Muscle of leg (tissue), 3 donors: ENCODE measurements at regions not wholly inside any gene's neighbourhood (a gene's known extent, or its start where the extent isn't known, plus 50 kb on each side); places are given as distances from the start of the nearest gene placed in this dataset.
"Not testable (repeated sequence)": the region's sequence is repeated elsewhere in the genome, so short reads cannot be mapped to it uniquely, and the experiment has no call there.

Source experiments
- DNase-seq: peaks from one replicate; pipeline ENCODE4 v3.0.0; 2013
- H3K27ac ChIP-seq: one replicate; pipeline ENCODE4 v1.5.1; 2013; ENCODE audit warnings: mild to moderate bottlenecking, low read length, control low read depth
- H3K27me3 ChIP-seq: one replicate; pipeline ENCODE4 v1.6.1; 2013; ENCODE audit warnings: low read length; ENCODE audit not compliant: control insufficient read depth, insufficient read depth
- H3K36me3 ChIP-seq: one replicate; pipeline ENCODE4 v1.6.1; 2013; ENCODE audit warnings: low read length; ENCODE audit not compliant: control insufficient read depth, insufficient read depth
- H3K4me1 ChIP-seq: one replicate; pipeline ENCODE4 v1.6.1; 2013; ENCODE audit warnings: low read length; ENCODE audit not compliant: control insufficient read depth, insufficient read depth
- H3K4me3 ChIP-seq: one replicate; pipeline ENCODE4 v1.5.1; 2013; ENCODE audit warnings: low read length, control low read depth
- H3K9me3 ChIP-seq: replicated peaks from 2 replicates; pipeline ENCODE4 v1.6.1; 2013; ENCODE audit warnings: low read depth, low read length; ENCODE audit not compliant: control insufficient read depth
- WGBS: methylation state at CpG from one replicate; pipeline ENCODE4 v1.1.5; 2013; ENCODE audit warnings: missing lambda C conversion rate; ENCODE audit not compliant: insufficient coverage; 5-methylcytosine and 5-hydroxymethylcytosine counted together

- WGBS, result no CpG with 5 or more reads among the region's 2 CpGs
- H3K27ac ChIP-seq, result no peak overlapping the region
These were observed 418.6 kb upstream of the DIPK2B start for GRCh38 chrX:45619290-45619689.

GRCh38 chrX:45615591-45615990 is 414.9 kb upstream of the DIPK2B start:
- not testable (repeated sequence) for DNase-seq, H3K4me1 ChIP-seq, H3K9me3 ChIP-seq, H3K4me3 ChIP-seq, H3K27ac ChIP-seq, H3K27me3 ChIP-seq, H3K36me3 ChIP-seq
- 93% methylated on average over 6 of the region's 8 CpGs for WGBS

More at GRCh38 chrX:45619290-45619689, 418.6 kb upstream of the DIPK2B start:
- Histone ChIP-seq H3K36me3 (no peaks in the 10 kb centered on the region), H3K4me3 (no peak overlapping the region), H3K9me3 (no peaks in the 10 kb centered on the region), H3K27me3 (no peaks in the 10 kb centered on the region), H3K4me1 (no peaks in the 10 kb centered on the region)
- no peak for DNase-seq

- H3K9me3 ChIP-seq, result peaks cover 11% of the 10 kb centered on the region
- no CpG with 5 or more reads among the region's 2 CpGs for WGBS
- H3K4me3 ChIP-seq, result no peak overlapping the region
- no peak overlapping the region for H3K27ac ChIP-seq
- DNase-seq, result no peak
- H3K27me3 ChIP-seq, result no peaks in the 10 kb centered on the region
- H3K36me3 ChIP-seq, result no peaks in the 10 kb centered on the region
- no peaks in the 10 kb centered on the region for H3K4me1 ChIP-seq
These were observed 414.2 kb upstream of the DIPK2B start for GRCh38 chrX:45614853-45615252.

GRCh38 chrX:45602151-45602550 is 401.5 kb upstream of the DIPK2B start:
- H3K27ac ChIP-seq, result no peak overlapping the region
- WGBS, result no CpG with 5 or more reads among the region's 2 CpGs

GRCh38 chrX:45601052-45601451 is 400.4 kb upstream of the DIPK2B start:
- H3K36me3 ChIP-seq, result no peaks in the 10 kb centered on the region
- H3K4me3 ChIP-seq, result no peak overlapping the region
- no peaks in the 10 kb centered on the region for H3K4me1 ChIP-seq
- 56% methylated on average over 4 of the region's 5 CpGs for WGBS
- no peak for DNase-seq
- peaks cover 4% of the 10 kb centered on the region for H3K9me3 ChIP-seq
- peaks cover 6% of the 10 kb centered on the region for H3K27me3 ChIP-seq
- no peak overlapping the region for H3K27ac ChIP-seq

More at GRCh38 chrX:45602151-45602550, 401.5 kb upstream of the DIPK2B start:
- DNase-seq, result no peak
- Histone ChIP-seq H3K4me3 (no peak overlapping the region), H3K9me3 (peaks cover 4% of the 10 kb centered on the region), H3K36me3 (no peaks in the 10 kb centered on the region), H3K4me1 (no peaks in the 10 kb centered on the region), H3K27me3 (peaks cover 6% of the 10 kb centered on the region)

GRCh38 chrX:45598861-45599260 is 398.2 kb upstream of the DIPK2B start:
- H3K27ac ChIP-seq, result no peak overlapping the region
- no peak overlapping the region for H3K4me3 ChIP-seq
- 49% methylated on average over 2 of the region's 3 CpGs for WGBS
- no peaks in the 10 kb centered on the region for H3K4me1 ChIP-seq
- H3K9me3 ChIP-seq, result no peaks in the 10 kb centered on the region
- peaks cover 4% of the 10 kb centered on the region for H3K27me3 ChIP-seq
- H3K36me3 ChIP-seq, result no peaks in the 10 kb centered on the region
- no peak for DNase-seq

- no peak overlapping the region for H3K4me3 ChIP-seq
- H3K4me1 ChIP-seq, result no peaks in the 10 kb centered on the region
- peaks cover 7% of the 10 kb centered on the region for H3K27me3 ChIP-seq
- peak; percentile 1 for DNase-seq
- H3K27ac ChIP-seq, result no peak overlapping the region
- WGBS, result no CpG with 5 or more reads among the region's 2 CpGs
- no peaks in the 10 kb centered on the region for H3K36me3 ChIP-seq
- H3K9me3 ChIP-seq, result no peaks in the 10 kb centered on the region
These were observed 395.6 kb upstream of the DIPK2B start for GRCh38 chrX:45596188-45596808.

- Histone ChIP-seq H3K9me3 (no peaks in the 10 kb centered on the region), H3K27ac (no peak overlapping the region), H3K36me3 (no peaks in the 10 kb centered on the region), H3K27me3 (peaks cover 4% of the 10 kb centered on the region), H3K4me1 (no peaks in the 10 kb centered on the region), H3K4me3 (no peak overlapping the region)
- no CpG with 5 or more reads among the region's 3 CpGs for WGBS
- no peak for DNase-seq
These were observed 391.4 kb upstream of the DIPK2B start for GRCh38 chrX:45592101-45592500.

- no peak for DNase-seq
- WGBS, result 100% methylated on average over 1 of the region's 2 CpGs
- Histone ChIP-seq H3K27me3 (peaks cover 4% of the 10 kb centered on the region), H3K4me1 (no peaks in the 10 kb centered on the region), H3K36me3 (no peaks in the 10 kb centered on the region), H3K27ac (no peak overlapping the region), H3K9me3 (no peaks in the 10 kb centered on the region), H3K4me3 (no peak overlapping the region)
These were observed 391.0 kb upstream of the DIPK2B start for GRCh38 chrX:45591650-45592049.

- Histone ChIP-seq H3K4me1 (no peaks in the 10 kb centered on the region), H3K36me3 (no peaks in the 10 kb centered on the region), H3K4me3 (no peak overlapping the region), H3K27me3 (peaks cover 2% of the 10 kb centered on the region), H3K9me3 (peaks cover 4% of the 10 kb centered on the region), H3K27ac (no peak overlapping the region)
- no peak for DNase-seq
- no CpG with 5 or more reads among the region's 2 CpGs for WGBS
These were observed 384.0 kb upstream of the DIPK2B start for GRCh38 chrX:45584717-45585116.

- Histone ChIP-seq H3K4me3 (no peak overlapping the region), H3K36me3 (no peaks in the 10 kb centered on the region), H3K27ac (no peak overlapping the region), H3K27me3 (peaks cover 9% of the 10 kb centered on the region), H3K4me1 (no peaks in the 10 kb centered on the region), H3K9me3 (peaks cover 6% of the 10 kb centered on the region)
- WGBS, result no CpG with 5 or more reads among the region's 1 CpG
- no peak for DNase-seq
These were observed 376.7 kb upstream of the DIPK2B start for GRCh38 chrX:45577361-45577760.
